ENCODE measurements at regions not wholly inside any gene's neighbourhood (a gene's known extent, or its start where the extent isn't known, plus 50 kb on each side); places are given as distances from the start of the nearest gene placed in this dataset.
A peak's percentile ranks its signal among the peaks of the same experiment; 100 is the strongest.

DNA sequence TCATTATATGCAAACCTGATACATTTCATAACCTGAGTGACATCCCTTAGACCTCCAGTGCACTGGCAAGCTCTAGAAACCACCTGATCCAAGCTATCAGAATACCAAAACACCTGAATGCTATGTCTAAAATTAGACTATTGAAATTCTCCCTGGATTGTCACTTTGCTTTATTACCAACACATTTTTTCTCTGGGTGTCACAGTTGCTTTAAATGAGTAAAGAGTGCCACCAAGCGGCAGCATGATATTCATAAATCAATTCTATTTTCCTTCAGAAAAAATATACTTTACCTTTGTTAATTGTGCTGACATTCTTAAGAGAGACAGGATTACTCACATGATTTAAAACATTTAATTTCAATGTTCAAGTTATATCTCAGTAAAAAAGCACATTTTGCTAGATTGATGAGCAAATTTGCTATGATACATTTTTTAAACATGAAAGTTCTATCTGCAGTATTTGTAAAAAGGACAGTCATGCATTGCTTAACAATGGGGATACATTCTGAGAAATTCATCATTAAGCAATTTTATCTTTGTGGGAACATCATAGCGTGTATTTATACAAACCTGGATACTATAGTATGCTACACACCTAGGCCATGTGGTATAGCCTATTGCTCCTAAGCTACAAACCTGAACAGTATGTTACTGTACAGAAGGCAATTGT lies 338.4 kb upstream of the SLC39A10 start:
- 0 out of 2 replicates have a peak overlapping the region, but pooled peaks have one; percentile 36 for H2AFZ ChIP-seq (ENCODE audit: low read length)

DNA sequence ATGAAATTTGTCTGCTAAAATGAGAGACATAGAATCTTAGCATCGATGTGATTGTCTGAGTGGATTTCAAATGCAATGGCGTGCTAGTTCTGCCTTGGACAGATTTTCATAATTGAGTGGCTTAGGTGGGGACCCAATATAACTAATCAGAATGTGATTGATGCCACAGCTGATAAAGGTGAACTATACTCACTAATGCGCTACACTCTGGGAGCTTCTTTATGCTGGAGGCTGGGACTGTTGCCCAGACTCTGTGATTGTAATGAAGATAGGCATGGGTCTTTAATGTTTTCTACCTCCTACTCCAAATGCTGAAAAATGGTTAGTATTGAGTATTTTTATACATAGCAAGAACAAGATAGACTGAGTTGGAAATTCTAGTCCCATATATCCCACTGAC lies 339.5 kb upstream of the SLC39A10 start:
- H3F3A ChIP-seq (ENCODE audit: low read length, unreplicated experiment), result no peaks in the 10 kb centered on the region
- no peak overlapping the region for H2AFZ ChIP-seq (ENCODE audit: low read length)
- intact Hi-C loops (cut with micrococcal nuclease), result loop anchor here (5.0 to 10.0 kb wide), 5 partner anchors 500 to 1733 kb away; partner anchors contain the start of gene DNAH7
- H3K27me3 ChIP-seq (ENCODE audit: low read length), result no peaks in the 10 kb centered on the region
- ChIA-PET CTCF (no interaction called here), POLR2A (ENCODE audit: unreplicated experiment) (no interaction called here)
- no peaks in the 10 kb centered on the region for H3K79me2 ChIP-seq (ENCODE audit: low read length)
- no peaks in the 10 kb centered on the region for H4K20me1 ChIP-seq (ENCODE audit: low read length)
- H3K4me2 ChIP-seq (ENCODE audit: low read length), result no peak overlapping the region
- no TSS peak for BruUV-seq (replicated peaks)
- DNase-seq (no peak), ATAC-seq (no peak)
- TF ChIP-seq, protein P1, sequence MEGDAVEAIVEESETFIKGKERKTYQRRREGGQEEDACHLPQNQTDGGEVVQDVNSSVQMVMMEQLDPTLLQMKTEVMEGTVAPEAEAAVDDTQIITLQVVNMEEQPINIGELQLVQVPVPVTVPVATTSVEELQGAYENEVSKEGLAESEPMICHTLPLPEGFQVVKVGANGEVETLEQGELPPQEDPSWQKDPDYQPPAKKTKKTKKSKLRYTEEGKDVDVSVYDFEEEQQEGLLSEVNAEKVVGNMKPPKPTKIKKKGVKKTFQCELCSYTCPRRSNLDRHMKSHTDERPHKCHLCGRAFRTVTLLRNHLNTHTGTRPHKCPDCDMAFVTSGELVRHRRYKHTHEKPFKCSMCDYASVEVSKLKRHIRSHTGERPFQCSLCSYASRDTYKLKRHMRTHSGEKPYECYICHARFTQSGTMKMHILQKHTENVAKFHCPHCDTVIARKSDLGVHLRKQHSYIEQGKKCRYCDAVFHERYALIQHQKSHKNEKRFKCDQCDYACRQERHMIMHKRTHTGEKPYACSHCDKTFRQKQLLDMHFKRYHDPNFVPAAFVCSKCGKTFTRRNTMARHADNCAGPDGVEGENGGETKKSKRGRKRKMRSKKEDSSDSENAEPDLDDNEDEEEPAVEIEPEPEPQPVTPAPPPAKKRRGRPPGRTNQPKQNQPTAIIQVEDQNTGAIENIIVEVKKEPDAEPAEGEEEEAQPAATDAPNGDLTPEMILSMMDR (conservative IDR thresholded peaks at IDR 0.05; ENCODE audit: low read depth, low read length), result no peak
- no peak for TF ChIP-seq EZH2 (IDR thresholded peaks at IDR 0.05; ENCODE audit: low read length, unreplicated experiment)
- no peak for TF ChIP-seq EZH2phosphoT487 (IDR thresholded peaks at IDR 0.05; ENCODE audit: borderline replicate concordance, low read length)
- no peak overlapping the region for H3K9ac ChIP-seq (ENCODE audit: low read length)
- H3K4me1 ChIP-seq (ENCODE audit: insufficient read depth, low read length), result peaks cover 29% of the 10 kb centered on the region
- H3K36me3 ChIP-seq (ENCODE audit: low read depth, low read length), result no peaks in the 10 kb centered on the region
- no peaks in the 10 kb centered on the region for H3K9me3 ChIP-seq (ENCODE audit: low read length)
- H3K27ac ChIP-seq (ENCODE audit: low read length), result no peak overlapping the region
- no peak overlapping the region for H3K4me3 ChIP-seq (ENCODE audit: low read length)
- H3K9me2 ChIP-seq (replicated peaks; ENCODE audit: low read length), result no peaks in the 10 kb centered on the region

More for the DNA sequence above, 338.4 kb upstream of the SLC39A10 start:
- Histone ChIP-seq H4K20me1 (ENCODE audit: low read length) (no peaks in the 10 kb centered on the region), H3K79me2 (ENCODE audit: low read length) (no peaks in the 10 kb centered on the region), H3K9ac (ENCODE audit: low read length) (no peak overlapping the region), H3F3A (ENCODE audit: low read length, unreplicated experiment) (no peaks in the 10 kb centered on the region), H3K36me3 (ENCODE audit: low read depth, low read length) (no peaks in the 10 kb centered on the region), H3K9me3 (ENCODE audit: low read length) (no peaks in the 10 kb centered on the region), H3K27me3 (ENCODE audit: low read length) (no peaks in the 10 kb centered on the region), H3K4me2 (ENCODE audit: low read length) (peak overlapping the region; percentile 55), H3K27ac (ENCODE audit: low read length) (peak overlapping the region; percentile 38), H3K9me2 (replicated peaks; ENCODE audit: low read length) (no peaks in the 10 kb centered on the region), H3K4me3 (ENCODE audit: low read length) (no peak overlapping the region), H3K4me1 (ENCODE audit: insufficient read depth, low read length) (peaks cover 29% of the 10 kb centered on the region)
- ChIA-PET POLR2A (ENCODE audit: unreplicated experiment) (interaction anchor here (0.5 kb wide), 1 partner anchor 576 kb away, joined by 3 read pairs; no protein-coding TSS in a partner anchor), CTCF (no interaction called here)
- ATAC-seq (peak; percentile 29), DNase-seq (peak; percentile 67)
- TF ChIP-seq EZH2 (IDR thresholded peaks at IDR 0.05; ENCODE audit: low read length, unreplicated experiment), result no peak
- TF ChIP-seq, protein P1 (conservative IDR thresholded peaks at IDR 0.05; ENCODE audit: low read depth, low read length), result peak; percentile 84
- no TSS peak for BruUV-seq (replicated peaks)
- intact Hi-C loops (cut with micrococcal nuclease), result loop anchor here (1.0 to 10.0 kb wide), 12 partner anchors 342 to 1734 kb away; partner anchors contain the start of gene DNAH7

DNA sequence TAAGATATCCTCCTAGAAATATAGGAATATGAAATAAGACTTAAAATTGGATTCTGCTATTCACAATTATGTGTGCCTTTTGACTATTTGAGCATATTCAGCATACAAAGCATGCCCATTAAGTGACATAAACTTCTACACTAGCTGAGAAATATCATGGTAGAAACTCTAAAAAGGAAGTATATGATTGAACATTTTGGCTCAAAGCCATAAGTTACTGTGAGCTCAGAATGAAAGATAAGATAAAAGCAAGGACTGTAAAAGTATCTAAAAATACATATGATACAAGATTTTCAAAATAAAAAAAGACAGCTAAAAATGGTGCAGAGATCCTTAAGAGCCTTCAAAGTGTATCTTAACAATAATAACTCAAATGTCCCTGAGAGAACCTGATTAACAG lies 340.5 kb upstream of the SLC39A10 start:
- ChIA-PET CTCF (no interaction called here), POLR2A (ENCODE audit: unreplicated experiment) (no interaction called here)
- H3K79me2 ChIP-seq (ENCODE audit: low read length), result no peaks in the 10 kb centered on the region

More for the DNA sequence above, 340.5 kb upstream of the SLC39A10 start:
- Histone ChIP-seq H3K4me3 (ENCODE audit: low read length) (no peak overlapping the region), H3K9me2 (replicated peaks; ENCODE audit: low read length) (no peaks in the 10 kb centered on the region), H3F3A (ENCODE audit: low read length, unreplicated experiment) (no peaks in the 10 kb centered on the region), H3K9me3 (ENCODE audit: low read length) (no peaks in the 10 kb centered on the region), H3K27me3 (ENCODE audit: low read length) (no peaks in the 10 kb centered on the region), H3K36me3 (ENCODE audit: low read depth, low read length) (no peaks in the 10 kb centered on the region), H4K20me1 (ENCODE audit: low read length) (no peaks in the 10 kb centered on the region), H3K4me1 (ENCODE audit: insufficient read depth, low read length) (peaks cover 29% of the 10 kb centered on the region), H3K4me2 (ENCODE audit: low read length) (no peak overlapping the region), H3K9ac (ENCODE audit: low read length) (no peak overlapping the region), H2AFZ (ENCODE audit: low read length) (no peak overlapping the region), H3K27ac (ENCODE audit: low read length) (no peak overlapping the region)
- TF ChIP-seq, protein P1 (conservative IDR thresholded peaks at IDR 0.05; ENCODE audit: low read depth, low read length), result no peak
- TF ChIP-seq EZH2phosphoT487 (IDR thresholded peaks at IDR 0.05; ENCODE audit: borderline replicate concordance, low read length), result no peak
- TF ChIP-seq EZH2 (IDR thresholded peaks at IDR 0.05; ENCODE audit: low read length, unreplicated experiment), result no peak
- intact Hi-C loops (cut with micrococcal nuclease), result loop anchor here (5.0 to 10.0 kb wide), 5 partner anchors 499 to 1732 kb away; partner anchors contain the start of gene DNAH7
- BruUV-seq (replicated peaks), result no TSS peak
- DNase-seq, result no peak
- no peak for ATAC-seq
